Upper lobe of left lung (tissue), 4 donors: ENCODE measurements at regions not wholly inside any gene's neighbourhood (a gene's known extent, or its start where the extent isn't known, plus 50 kb on each side); places are given as distances from the start of the nearest gene placed in this dataset.

Experiments
- CTCF ChIP-seq, 6 experiments: fragments of 450-650 bp in 4 of 6; fragments of 200-600 bp in 2 of 6; sonication (generic) in 2 of 6; IDR thresholded peaks; one replicate each; pipeline ENCODE4 v1.5.1; 2016 to 2019; ENCODE audit warnings: antibody characterized with exemption in 6 of 6
- POLR2A ChIP-seq, 4 donors: fragments of 450-650 bp; IDR thresholded peaks; one replicate each; pipeline ENCODE4 v1.5.1; 2016 to 2017; ENCODE audit warnings: antibody characterized with exemption in 4 of 4, mild to moderate bottlenecking in 2 of 4

- no peak for TF ChIP-seq CTCF (IDR thresholded peaks at IDR 0.05)
- TF ChIP-seq POLR2A (IDR thresholded peaks at IDR 0.05), result no peak
Observed at GRCh38 chr1:229988534-229988933, 78.5 kb upstream of the GALNT2 start.
